ENCODE measurements at regions not wholly inside any gene's neighbourhood (a gene's known extent, or its start where the extent isn't known, plus 50 kb on each side); places are given as distances from the start of the nearest gene placed in this dataset.
"Not testable (repeated sequence)": the region's sequence is repeated elsewhere in the genome, so short reads cannot be mapped to it uniquely, and the experiment has no call there.

GRCh38 chr5:110284121-110284520 lies 442.4 kb downstream of the TMEM232 start:
- not testable (repeated sequence) for TF ChIP-seq CTCF (IDR thresholded peaks at IDR 0.05; ENCODE audit: extremely low read depth in 1 of 2, insufficient read depth in 1 of 2, low read depth in 1 of 2, low read length in 2 of 2); POLR2A (IDR thresholded peaks at IDR 0.05; ENCODE audit: low read depth, low read length); EZH2 (IDR thresholded peaks at IDR 0.05; ENCODE audit: borderline replicate concordance, low read depth, low read length, severe bottlenecking); GATA2 (IDR thresholded peaks at IDR 0.05; ENCODE audit: insufficient read depth, insufficient read length, low read depth, low read length); POLR2AphosphoS5 (IDR thresholded peaks at IDR 0.05; ENCODE audit: insufficient read depth, low read depth, low read length); MAX (IDR thresholded peaks at IDR 0.05; ENCODE audit: insufficient read depth, insufficient read length)

Measured in endothelial cell of umbilical vein (primary cell).